ENCODE measurements at regions not wholly inside any gene's neighbourhood (a gene's known extent, or its start where the extent isn't known, plus 50 kb on each side); places are given as distances from the start of the nearest gene placed in this dataset.

DNA sequence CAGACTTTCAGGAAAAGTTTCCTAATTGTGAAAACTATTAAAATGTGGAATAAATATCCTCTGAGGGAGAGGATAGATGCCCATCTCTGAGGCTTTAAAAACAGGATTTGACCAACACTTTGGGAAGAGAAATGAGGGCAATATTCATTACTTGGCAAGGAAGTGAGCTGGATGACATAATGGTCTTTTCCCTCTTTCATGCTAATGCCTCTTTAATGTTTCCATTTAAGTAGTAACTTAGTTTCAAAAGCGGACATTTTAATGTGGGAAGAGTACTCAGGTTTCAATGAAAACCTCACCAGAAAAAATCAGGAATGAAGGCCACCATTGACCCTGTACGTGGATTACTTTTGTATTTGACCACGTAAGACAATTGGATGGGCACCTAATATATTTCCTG is 503.3 kb downstream of the ANKRD50 start:
- TF ChIP-seq CTCF (IDR thresholded peaks at IDR 0.05; ENCODE audit: low read depth, low read length, poor library complexity, severe bottlenecking) (no peak), EZH2phosphoT487 (IDR thresholded peaks at IDR 0.05; ENCODE audit: borderline replicate concordance, low read length) (no peak)
- Histone ChIP-seq H3K27ac (ENCODE audit: low read depth, low read length) (no peak overlapping the region), H3K4me3 (ENCODE audit: low read length) (no peak overlapping the region), H4K20me1 (ENCODE audit: control insufficient read depth, insufficient read depth, low read depth, low read length) (no peaks in the 10 kb centered on the region), H3K4me1 (ENCODE audit: control insufficient read depth, low read length) (no peaks in the 10 kb centered on the region), H3K36me3 (ENCODE audit: control insufficient read depth, low read length) (no peaks in the 10 kb centered on the region), H3K27me3 (ENCODE audit: control insufficient read depth, low read length) (no peaks in the 10 kb centered on the region), H3K4me2 (ENCODE audit: low read length) (no peak overlapping the region), H3K79me2 (ENCODE audit: control insufficient read depth, low read length) (no peaks in the 10 kb centered on the region), H3K9me3 (ENCODE audit: control insufficient read depth, insufficient read depth, low read length) (no peaks in the 10 kb centered on the region), H3F3A (ENCODE audit: control insufficient read depth, insufficient read depth) (no peaks in the 10 kb centered on the region), H3K9me2 (replicated peaks; ENCODE audit: control insufficient read depth, low read length) (no peaks in the 10 kb centered on the region)

- H3K9me3 ChIP-seq (ENCODE audit: control insufficient read depth, insufficient read depth, low read length): no peaks in the 10 kb centered on the region
- no peak overlapping the region for H3K4me3 ChIP-seq (ENCODE audit: low read length)
- no peak overlapping the region for H3K4me2 ChIP-seq (ENCODE audit: low read length)
- no peaks in the 10 kb centered on the region for H3K79me2 ChIP-seq (ENCODE audit: control insufficient read depth, low read length)
- H4K20me1 ChIP-seq (ENCODE audit: control insufficient read depth, insufficient read depth, low read depth, low read length): no peaks in the 10 kb centered on the region
- H3K4me1 ChIP-seq (ENCODE audit: control insufficient read depth, low read length): no peaks in the 10 kb centered on the region
- H3K27ac ChIP-seq (ENCODE audit: low read depth, low read length): no peak overlapping the region
- H3K36me3 ChIP-seq (ENCODE audit: control insufficient read depth, low read length): no peaks in the 10 kb centered on the region
- TF ChIP-seq EZH2phosphoT487 (IDR thresholded peaks at IDR 0.05; ENCODE audit: borderline replicate concordance, low read length) (no peak), CTCF (IDR thresholded peaks at IDR 0.05; ENCODE audit: low read depth, low read length, poor library complexity, severe bottlenecking) (no peak)
- no peaks in the 10 kb centered on the region for H3K9me2 ChIP-seq (replicated peaks; ENCODE audit: control insufficient read depth, low read length)
- no peaks in the 10 kb centered on the region for H3F3A ChIP-seq (ENCODE audit: control insufficient read depth, insufficient read depth)
- no peaks in the 10 kb centered on the region for H3K27me3 ChIP-seq (ENCODE audit: control insufficient read depth, low read length)
These were observed 502.9 kb downstream of the ANKRD50 start for GRCh38 chr4:124209626-124210025.

DNA sequence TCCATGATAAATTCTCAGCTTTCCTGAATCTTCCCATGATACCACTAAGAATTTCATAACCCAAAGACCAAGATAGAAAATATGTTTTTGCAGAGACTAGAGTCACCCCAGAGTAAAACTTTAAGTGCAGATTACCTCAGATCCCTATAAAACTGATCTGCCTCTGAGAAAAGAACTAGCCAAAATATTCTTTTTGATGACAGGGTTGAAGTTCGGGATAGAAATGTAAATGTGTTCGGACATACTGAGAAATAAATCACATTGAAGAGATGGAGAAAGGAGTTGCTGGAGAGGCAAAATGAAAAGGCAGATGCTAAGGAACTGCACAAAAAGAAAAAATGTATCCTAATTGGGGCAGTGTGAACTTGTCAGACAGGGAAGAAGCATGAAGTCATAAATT is 501.8 kb downstream of the ANKRD50 start:
- H3K36me3 ChIP-seq (ENCODE audit: control insufficient read depth, low read length): no peaks in the 10 kb centered on the region
- H3K4me3 ChIP-seq (ENCODE audit: low read length): no peak overlapping the region
- H3K4me2 ChIP-seq (ENCODE audit: low read length): no peak overlapping the region
- H3K9me2 ChIP-seq (replicated peaks; ENCODE audit: control insufficient read depth, low read length): no peaks in the 10 kb centered on the region
- no peak overlapping the region for H3K27ac ChIP-seq (ENCODE audit: low read depth, low read length)
- no peaks in the 10 kb centered on the region for H4K20me1 ChIP-seq (ENCODE audit: control insufficient read depth, insufficient read depth, low read depth, low read length)
- H3K27me3 ChIP-seq (ENCODE audit: control insufficient read depth, low read length): no peaks in the 10 kb centered on the region
- H3K4me1 ChIP-seq (ENCODE audit: control insufficient read depth, low read length): no peaks in the 10 kb centered on the region
- no peaks in the 10 kb centered on the region for H3K79me2 ChIP-seq (ENCODE audit: control insufficient read depth, low read length)
- H3F3A ChIP-seq (ENCODE audit: control insufficient read depth, insufficient read depth): no peaks in the 10 kb centered on the region
- H3K9me3 ChIP-seq (ENCODE audit: control insufficient read depth, insufficient read depth, low read length): no peaks in the 10 kb centered on the region
- TF ChIP-seq CTCF (IDR thresholded peaks at IDR 0.05; ENCODE audit: low read depth, low read length, poor library complexity, severe bottlenecking): no peak
- no peak for TF ChIP-seq EZH2phosphoT487 (IDR thresholded peaks at IDR 0.05; ENCODE audit: borderline replicate concordance, low read length)

Measured in DOHH2 (cell line).